Stimulated activated CD4-positive, alpha-beta T cell treated with anti-CD3 and anti-CD28 coated beads, Interleukin-15, amount 100 ng/mL, for 1 hour (primary cell): ENCODE measurements at regions not wholly inside any gene's neighbourhood (a gene's known extent, or its start where the extent isn't known, plus 50 kb on each side); places are given as distances from the start of the nearest gene placed in this dataset.

Source experiments
- DNase-seq, 2 donors: peaks; one replicate each; pipeline ENCODE4 v3.0.0-alpha.2; 2020; ENCODE audit warnings: low read depth in 1 of 2, low spot score in 1 of 2

- no peak for DNase-seq
These were observed 234.4 kb upstream of the E2F8 start for GRCh38 chr11:19474954-19475721.

GRCh38 chr11:19474211-19474610, 233.5 kb upstream of the E2F8 start:
- no peak for DNase-seq

- no peak for DNase-seq
These were observed 231.9 kb upstream of the E2F8 start for GRCh38 chr11:19472679-19473078.

- no peak for DNase-seq
These were observed 227.2 kb upstream of the E2F8 start for GRCh38 chr11:19467904-19468303.

GRCh38 chr11:19466314-19466713, 225.6 kb upstream of the E2F8 start:
- no peak for DNase-seq

GRCh38 chr11:19463976-19464375, 223.2 kb upstream of the E2F8 start:
- no peak for DNase-seq

GRCh38 chr11:19460718-19461405, 220.1 kb upstream of the E2F8 start:
- no peak for DNase-seq

GRCh38 chr11:19459240-19459639, 218.5 kb upstream of the E2F8 start:
- no peak for DNase-seq

GRCh38 chr11:19458721-19459120, 218.0 kb upstream of the E2F8 start:
- DNase-seq, result no peak

GRCh38 chr11:19458231-19458630, 217.5 kb upstream of the E2F8 start:
- DNase-seq, result no peak

GRCh38 chr11:19455731-19456130, 215.0 kb upstream of the E2F8 start:
- no peak for DNase-seq

GRCh38 chr11:19453651-19454257, 213.0 kb upstream of the E2F8 start:
- DNase-seq, result no peak

- no peak for DNase-seq
These were observed 210.9 kb upstream of the E2F8 start for GRCh38 chr11:19451609-19452008.

GRCh38 chr11:19450282-19450681, 209.5 kb upstream of the E2F8 start:
- DNase-seq, result no peak

GRCh38 chr11:19448651-19449050, 207.9 kb upstream of the E2F8 start:
- DNase-seq, result no peak

- no peak for DNase-seq
These were observed 206.4 kb upstream of the E2F8 start for GRCh38 chr11:19447150-19447566.

- DNase-seq, result no peak
These were observed 205.0 kb upstream of the E2F8 start for GRCh38 chr11:19445771-19446170.

GRCh38 chr11:19444231-19444630, 203.5 kb upstream of the E2F8 start:
- no peak for DNase-seq

- no peak for DNase-seq
These were observed 201.8 kb upstream of the E2F8 start for GRCh38 chr11:19442554-19442910.

- DNase-seq, result no peak
These were observed 201.2 kb upstream of the E2F8 start for GRCh38 chr11:19441752-19442553.

GRCh38 chr11:19441288-19441687, 200.5 kb upstream of the E2F8 start:
- DNase-seq, result no peak

- DNase-seq, result no peak
These were observed 197.0 kb upstream of the E2F8 start for GRCh38 chr11:19437760-19438159.
